ENCODE measurements at regions not wholly inside any gene's neighbourhood (a gene's known extent, or its start where the extent isn't known, plus 50 kb on each side); places are given as distances from the start of the nearest gene placed in this dataset.

DNA sequence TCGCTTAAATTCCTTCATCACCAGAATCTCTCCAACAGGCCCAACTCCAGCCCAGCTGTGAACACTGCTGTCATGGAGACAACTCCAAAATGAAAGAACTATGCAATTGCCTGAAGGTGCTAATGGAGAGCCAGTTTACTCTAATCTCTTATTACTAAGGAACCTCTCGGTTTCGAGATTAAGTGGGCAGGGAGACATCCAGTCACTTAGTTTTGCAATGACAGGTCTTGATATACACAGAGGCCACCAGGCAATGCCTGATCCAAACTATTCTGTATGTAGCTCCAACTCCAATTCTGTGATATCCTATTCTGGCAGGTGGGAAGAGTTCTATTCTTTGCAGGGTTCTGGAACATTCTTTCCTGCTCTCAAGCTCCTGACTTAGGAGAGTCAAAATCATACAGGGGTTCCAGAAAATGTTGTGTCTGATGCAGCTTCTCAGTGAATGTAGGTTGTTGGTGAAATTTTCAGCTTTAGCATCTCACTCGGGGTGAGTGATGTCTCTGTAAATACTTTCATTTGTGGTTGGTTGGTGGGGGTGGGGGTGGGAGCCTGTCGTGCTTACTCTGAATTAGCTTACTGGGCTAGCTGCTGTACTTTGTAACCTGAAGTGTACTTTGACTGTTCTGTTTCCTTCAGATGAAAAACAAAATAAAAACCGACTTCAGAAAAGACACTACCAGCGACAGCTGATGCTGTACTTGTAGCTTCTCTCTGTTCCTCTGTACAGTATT lies 170.9 kb downstream of the PALM2AKAP2 start:
- no peak for DNase-seq

GRCh38 chr9:109953300-109953699 lies 173.3 kb downstream of the PALM2AKAP2 start:
- no peak for DNase-seq

DNA sequence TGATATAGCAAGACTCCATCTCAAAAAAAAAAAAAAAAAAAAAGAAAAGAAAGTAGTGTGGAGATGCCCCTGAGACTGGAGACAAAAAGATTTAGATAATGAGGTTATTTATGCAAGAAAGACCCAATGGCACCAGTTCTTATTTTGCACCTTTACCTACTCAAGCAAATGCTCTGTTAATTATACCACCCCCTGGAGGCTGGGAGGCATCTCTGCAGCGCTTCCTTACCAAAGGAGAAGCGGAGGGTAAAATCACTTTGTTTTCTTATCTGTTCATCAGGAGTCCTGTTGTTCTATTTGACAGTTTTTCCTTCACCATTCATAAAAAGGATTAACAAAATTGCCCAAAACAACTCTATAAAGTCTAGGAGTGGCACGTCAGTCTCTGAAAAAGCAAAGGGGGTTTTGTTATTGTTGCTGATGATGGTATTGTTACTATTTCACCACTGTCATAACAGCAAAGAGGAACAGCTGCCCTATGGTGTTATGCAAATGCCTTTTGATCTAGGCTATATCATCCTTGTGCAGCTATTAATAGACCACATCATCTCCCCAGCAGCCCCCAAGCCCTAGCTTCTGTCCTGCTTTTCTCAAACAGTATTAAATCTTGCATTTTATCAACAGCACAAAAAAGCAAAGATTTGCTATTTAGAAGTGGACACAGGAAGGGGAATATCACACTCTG lies 174.0 kb downstream of the PALM2AKAP2 start:
- no peak for DNase-seq

GRCh38 chr9:109956717-109957440 lies 176.9 kb downstream of the PALM2AKAP2 start:
- peak; percentile 65 for DNase-seq

DNA sequence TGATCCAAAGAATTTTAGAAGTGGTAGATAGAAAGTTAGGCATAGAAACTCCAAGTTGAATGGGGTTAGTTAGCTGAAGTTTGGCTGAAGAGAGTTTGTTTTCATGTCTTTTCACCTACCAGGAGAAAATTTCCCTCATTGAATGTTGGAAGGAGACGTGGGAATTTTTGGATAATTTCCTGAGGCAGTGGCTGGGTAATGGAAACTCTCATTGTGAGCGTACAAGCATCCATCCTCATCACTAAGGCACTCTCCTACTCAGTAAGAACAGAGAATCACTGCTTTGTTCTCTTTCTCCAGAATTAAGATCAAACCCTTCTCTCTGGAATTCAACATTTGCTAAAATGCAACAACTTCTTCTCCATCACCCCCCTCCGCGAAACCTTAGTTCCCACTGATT lies 179.7 kb downstream of the PALM2AKAP2 start:
- no peak for DNase-seq

GRCh38 chr9:109961626-109962025 lies 181.6 kb downstream of the PALM2AKAP2 start:
- DNase-seq: no peak

GRCh38 chr9:109962215-109962614 lies 182.2 kb downstream of the PALM2AKAP2 start:
- no peak for DNase-seq

DNA sequence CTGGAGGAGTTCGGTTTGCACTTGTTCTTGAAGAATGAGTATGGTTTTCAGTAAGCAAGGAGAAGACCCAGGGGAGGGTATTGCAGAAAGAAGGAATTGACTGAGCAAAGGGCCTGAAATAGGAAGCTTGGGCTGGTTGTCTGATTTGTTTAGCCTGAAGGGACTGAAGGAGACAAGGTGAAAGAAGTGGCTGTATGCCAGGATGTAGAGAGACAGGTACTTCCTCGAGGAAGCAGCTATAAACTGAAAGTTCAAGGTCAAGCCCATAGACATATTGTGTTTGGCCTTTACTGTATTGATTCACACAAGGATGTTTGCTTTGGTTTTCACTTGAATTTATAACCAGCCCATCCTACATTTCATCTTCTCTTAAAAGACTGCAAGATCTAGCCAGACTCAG lies 183.1 kb downstream of the PALM2AKAP2 start:
- no peak for DNase-seq

DNA sequence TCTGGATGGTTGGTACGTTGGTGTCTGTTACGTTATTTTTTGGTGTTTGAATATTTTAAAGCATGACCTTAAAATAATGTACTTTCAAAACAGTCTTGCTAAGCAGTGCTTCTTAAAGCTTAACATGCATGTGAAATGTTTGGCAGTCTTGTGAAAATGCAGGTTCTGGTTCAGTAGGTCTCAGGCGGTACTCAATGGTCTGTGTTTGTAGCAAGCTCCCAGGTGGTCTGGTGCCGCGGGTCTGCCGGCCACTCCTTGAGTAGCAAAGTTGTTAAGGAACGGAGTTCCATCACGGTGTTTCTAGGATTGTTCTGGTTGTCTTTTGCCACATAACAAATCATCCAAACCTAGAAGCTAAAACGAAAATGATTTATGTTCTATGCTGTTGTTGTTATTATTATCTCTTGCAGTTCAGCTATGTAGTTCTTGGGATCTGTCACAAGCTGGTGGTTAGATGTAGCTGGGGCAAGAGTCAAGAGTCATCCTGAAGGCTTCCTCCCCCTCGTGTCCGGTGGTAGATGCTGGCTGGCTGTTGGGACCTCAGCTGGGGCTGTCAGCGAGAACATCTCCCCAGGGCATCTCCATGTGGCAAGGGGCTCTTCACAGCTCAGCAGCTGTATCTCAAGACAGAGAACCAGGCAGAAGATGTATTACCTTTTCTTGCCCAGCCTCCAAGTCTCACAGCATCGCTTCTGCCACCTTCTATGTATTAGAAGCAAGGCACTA lies 186.8 kb downstream of the PALM2AKAP2 start:
- no peak for DNase-seq

DNA sequence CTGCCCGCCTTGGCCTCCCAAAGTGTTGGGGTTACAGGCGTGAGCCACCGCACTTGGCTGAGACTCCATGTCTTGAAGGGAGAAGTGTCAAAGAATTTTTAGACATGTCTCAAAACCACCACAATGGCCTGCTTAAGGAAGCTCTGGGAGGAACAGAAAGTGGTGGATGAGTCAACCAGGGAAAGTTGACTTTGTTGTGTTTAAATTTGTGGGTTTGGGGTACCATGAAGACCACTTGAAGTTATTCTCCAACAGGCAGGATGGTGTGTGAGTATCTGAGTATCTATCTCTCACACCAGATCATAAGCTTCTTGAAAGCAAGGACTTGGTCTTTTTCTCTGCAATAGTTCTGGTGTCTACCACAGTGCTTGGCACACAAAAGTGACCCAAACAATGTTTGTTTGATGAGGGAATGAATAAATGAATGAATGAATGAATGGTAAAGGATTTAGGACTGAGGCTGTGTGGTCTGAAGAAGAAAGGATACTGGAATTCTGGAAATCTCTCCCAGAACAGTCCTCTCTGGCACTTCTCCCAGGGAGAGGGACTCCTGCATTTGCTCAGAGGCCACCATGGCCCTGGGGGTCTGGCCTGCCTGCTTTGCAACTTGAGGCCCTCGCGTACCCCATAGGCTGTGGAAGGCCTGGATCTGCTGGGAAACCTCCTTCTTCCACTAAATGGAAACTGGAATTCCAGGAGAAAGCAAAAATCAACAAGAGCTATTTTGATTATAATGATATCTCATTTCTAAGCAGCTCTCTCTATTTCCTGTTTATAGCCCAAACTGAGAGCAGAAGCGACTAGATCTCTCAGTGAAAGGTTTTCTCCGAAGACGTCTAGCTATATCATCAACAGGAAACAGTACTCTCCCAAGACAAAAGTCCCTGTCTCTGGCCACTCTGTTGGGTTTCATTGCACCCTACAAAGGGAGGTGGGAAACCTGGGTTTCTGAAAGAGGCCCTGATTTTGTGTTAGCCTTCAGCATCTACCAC lies 187.9 kb downstream of the PALM2AKAP2 start:
- DNase-seq: no peak

- DNase-seq: no peak
Measured at GRCh38 chr9:109969011-109969410, 189.0 kb downstream of the PALM2AKAP2 start.

GRCh38 chr9:109969573-109970237 lies 189.7 kb downstream of the PALM2AKAP2 start:
- DNase-seq: no peak

DNA sequence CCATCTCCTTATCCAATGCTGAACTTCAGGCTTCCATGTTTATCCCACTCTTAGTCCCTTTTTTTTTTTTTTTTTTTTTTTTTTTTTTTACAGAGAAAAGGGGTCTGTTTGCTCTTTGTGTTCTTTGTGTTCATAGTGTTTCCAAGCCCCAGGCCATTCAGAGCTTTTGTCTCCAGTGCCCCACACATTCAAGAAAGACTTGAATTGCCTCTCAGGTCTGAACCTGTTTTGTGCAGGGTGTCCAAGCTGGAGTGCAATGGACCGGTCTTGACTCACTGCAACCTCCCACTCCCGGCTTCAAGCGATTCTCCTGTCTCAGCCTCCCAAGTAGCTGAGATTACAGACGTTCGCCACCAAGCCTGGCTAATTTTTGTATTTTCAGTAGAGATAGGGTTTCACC lies 191.2 kb downstream of the PALM2AKAP2 start:
- DNase-seq: no peak

DNA sequence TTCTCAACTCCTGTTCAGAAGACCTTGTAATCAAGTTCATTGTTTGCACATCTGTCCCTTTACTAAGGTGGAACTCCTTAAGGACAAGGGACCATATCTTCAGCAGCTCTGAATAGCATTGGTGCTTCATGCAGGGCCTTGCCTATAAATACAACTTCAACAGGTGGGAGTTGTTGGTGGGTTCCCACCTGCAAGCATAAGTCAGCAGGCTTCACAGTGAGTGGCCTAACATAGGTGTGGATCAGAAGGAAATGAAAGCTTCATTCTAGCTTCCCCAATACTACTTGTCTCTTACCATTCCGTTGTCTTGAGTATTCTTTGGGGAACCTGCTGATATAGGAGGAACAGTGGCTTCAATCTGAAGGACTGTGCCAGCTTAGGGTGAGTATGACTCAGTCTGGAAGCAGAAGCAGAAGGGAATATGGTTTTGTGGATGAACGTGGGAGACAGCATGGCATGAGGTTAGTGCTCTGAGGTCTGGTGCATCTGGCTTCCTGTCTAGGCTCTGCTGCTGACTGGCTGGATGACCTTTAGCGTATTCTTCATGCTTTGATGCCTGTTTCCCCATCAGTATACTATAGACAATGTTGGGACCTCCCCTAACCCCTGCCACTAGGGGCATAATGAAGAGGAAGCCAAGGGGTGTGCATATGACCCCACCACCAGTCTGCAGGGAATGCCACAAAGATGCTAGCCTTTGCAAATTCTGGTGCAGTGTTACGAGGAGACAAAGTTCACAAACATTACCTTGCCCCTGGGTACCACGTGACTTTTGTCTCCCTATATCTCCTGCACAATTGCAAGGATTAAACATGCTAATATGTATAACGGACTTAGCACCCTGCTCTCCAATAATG lies 192.3 kb downstream of the PALM2AKAP2 start:
- DNase-seq: no peak

GRCh38 chr9:109973336-109973735 lies 193.3 kb downstream of the PALM2AKAP2 start:
- DNase-seq: no peak

- no peak for DNase-seq
Measured at GRCh38 chr9:109974143-109974917, 194.3 kb downstream of the PALM2AKAP2 start.

- no peak for DNase-seq
Measured at GRCh38 chr9:109974918-109975276, 194.9 kb downstream of the PALM2AKAP2 start.

DNA sequence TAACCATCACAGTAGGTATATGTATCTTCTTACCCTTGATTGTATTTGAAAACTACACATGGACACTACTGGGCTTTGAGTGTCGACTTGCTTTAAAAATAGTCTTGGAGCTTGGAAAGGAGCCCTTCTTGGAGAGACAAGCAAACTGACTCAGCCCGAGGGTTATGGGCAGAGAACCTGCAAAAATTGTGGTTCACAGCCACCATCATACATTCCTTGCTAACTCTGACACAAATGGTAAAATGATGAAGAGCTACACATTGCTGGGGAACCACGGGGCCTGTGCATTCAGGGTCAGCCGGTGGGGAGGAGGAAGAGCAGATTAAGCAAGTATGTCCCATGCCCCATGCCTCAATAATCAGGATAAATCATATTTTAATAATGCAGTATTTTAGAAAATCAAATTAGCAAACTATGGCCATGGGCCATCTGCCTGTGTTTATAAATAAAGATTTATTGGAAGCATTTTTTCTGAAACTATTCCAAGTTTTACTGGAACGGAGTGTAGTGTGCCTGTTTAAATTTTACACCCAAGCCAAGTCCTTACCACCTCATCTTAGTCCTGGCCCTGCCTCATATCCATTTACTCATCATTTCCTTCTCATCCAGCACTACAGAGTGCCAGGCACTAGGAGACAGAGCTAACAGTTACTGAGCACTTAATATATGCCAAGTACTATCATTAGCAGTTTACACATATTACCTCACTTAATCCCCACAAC lies 195.7 kb downstream of the PALM2AKAP2 start:
- no peak for DNase-seq
